ENCODE measurements at regions not wholly inside any gene's neighbourhood (a gene's known extent, or its start where the extent isn't known, plus 50 kb on each side); places are given as distances from the start of the nearest gene placed in this dataset.

GRCh38 chr10:4007771-4008170 is 222.8 kb upstream of the KLF6 start:
- H3K36me3 ChIP-seq: no peaks in the 10 kb centered on the region
- H3K9me3 ChIP-seq: no peaks in the 10 kb centered on the region
- no peaks in the 10 kb centered on the region for H3K27me3 ChIP-seq
- H3K27ac ChIP-seq: no peak overlapping the region
- H3K4me3 ChIP-seq: no peak overlapping the region
- intact Hi-C loops (cut with DNase I): no loop called here
- H3K4me1 ChIP-seq: peaks cover 0 to 17% (median 14%) of the 10 kb centered on the region in 4 donors
- TF ChIP-seq EP300 (IDR thresholded peaks at IDR 0.05): no peak
- no peak for TF ChIP-seq POLR2A (IDR thresholded peaks at IDR 0.05)
- no peak for TF ChIP-seq CTCF (IDR thresholded peaks at IDR 0.05)
- TF ChIP-seq POLR2AphosphoS5 (IDR thresholded peaks at IDR 0.05): no peak
- no peak for DNase-seq
- 84 to 97% methylated on average over 4 of the region's 4 CpGs for WGBS, 2 donors

GRCh38 chr10:4006858-4007257 is 221.8 kb upstream of the KLF6 start:
- H3K27me3 ChIP-seq: no peaks in the 10 kb centered on the region
- peak overlapping the region in 2 of 4 donors; percentile 62 to 67 for H3K27ac ChIP-seq
- TF ChIP-seq POLR2A (IDR thresholded peaks at IDR 0.05) (no peak), EP300 (IDR thresholded peaks at IDR 0.05) (no peak), CTCF (IDR thresholded peaks at IDR 0.05) (no peak), POLR2AphosphoS5 (IDR thresholded peaks at IDR 0.05) (no peak)
- H3K36me3 ChIP-seq: no peaks in the 10 kb centered on the region
- no peak for DNase-seq
- peaks cover 0 to 17% (median 14%) of the 10 kb centered on the region in 4 donors for H3K4me1 ChIP-seq
- intact Hi-C loops (cut with DNase I): no loop called here
- H3K4me3 ChIP-seq: no peak overlapping the region
- 76 to 90% methylated on average over 7 of the region's 7 CpGs for WGBS, 2 donors
- H3K9me3 ChIP-seq: no peaks in the 10 kb centered on the region

GRCh38 chr10:4006051-4006450 is 221.0 kb upstream of the KLF6 start:
- Histone ChIP-seq H3K9me3 (no peaks in the 10 kb centered on the region), H3K27ac (peak overlapping the region in 3 of 4 donors; percentile 58 to 67 (median 62)), H3K36me3 (no peaks in the 10 kb centered on the region), H3K27me3 (no peaks in the 10 kb centered on the region), H3K4me3 (no peak overlapping the region), H3K4me1 (peaks cover 0 to 17% (median 14%) of the 10 kb centered on the region in 4 donors)
- peak; percentile 80 for DNase-seq
- WGBS, 2 donors: 52 to 84% methylated on average over 8 of the region's 8 CpGs
- TF ChIP-seq EP300 (IDR thresholded peaks at IDR 0.05) (peak in 2 of 4 donors; percentile 36 to 49), CTCF (IDR thresholded peaks at IDR 0.05) (no peak), POLR2AphosphoS5 (IDR thresholded peaks at IDR 0.05) (peak; percentile 40 to 68 (median 56)), POLR2A (IDR thresholded peaks at IDR 0.05) (no peak)
- intact Hi-C loops (cut with DNase I): no loop called here

GRCh38 chr10:4004990-4005389 is 220.0 kb upstream of the KLF6 start:
- H3K36me3 ChIP-seq: no peaks in the 10 kb centered on the region
- intact Hi-C loops (cut with DNase I): no loop called here
- H3K27me3 ChIP-seq: no peaks in the 10 kb centered on the region
- TF ChIP-seq POLR2A (IDR thresholded peaks at IDR 0.05) (no peak), EP300 (IDR thresholded peaks at IDR 0.05) (no peak)
- H3K27ac ChIP-seq: peak overlapping the region in 3 of 4 donors; percentile 58 to 67 (median 62)
- H3K4me3 ChIP-seq: no peak overlapping the region
- no peaks in the 10 kb centered on the region for H3K9me3 ChIP-seq
- DNase-seq: no peak
- 95 to 96% methylated on average over 8 of the region's 8 CpGs for WGBS, 2 donors
- H3K4me1 ChIP-seq: peaks cover 0 to 17% (median 14%) of the 10 kb centered on the region in 4 donors

GRCh38 chr10:4004144-4004543 is 219.1 kb upstream of the KLF6 start:
- intact Hi-C loops (cut with DNase I): no loop called here
- Histone ChIP-seq H3K4me3 (no peak overlapping the region), H3K36me3 (no peaks in the 10 kb centered on the region), H3K27ac (no peak overlapping the region), H3K4me1 (peaks cover 0 to 17% (median 14%) of the 10 kb centered on the region in 4 donors), H3K27me3 (no peaks in the 10 kb centered on the region), H3K9me3 (no peaks in the 10 kb centered on the region)
- 81 to 83% methylated on average over 5 of the region's 5 CpGs for WGBS, 2 donors
- no peak for TF ChIP-seq POLR2A (IDR thresholded peaks at IDR 0.05)
- TF ChIP-seq CTCF (IDR thresholded peaks at IDR 0.05): no peak
- TF ChIP-seq POLR2AphosphoS5 (IDR thresholded peaks at IDR 0.05): no peak
- TF ChIP-seq EP300 (IDR thresholded peaks at IDR 0.05): no peak
- no peak for DNase-seq

Data from sigmoid colon (tissue), 6 donors.